ENCODE measurements at regions not wholly inside any gene's neighbourhood (a gene's known extent, or its start where the extent isn't known, plus 50 kb on each side); places are given as distances from the start of the nearest gene placed in this dataset.

GRCh38 chr3:159605776-159606175 is 382.9 kb upstream of the IL12A start:
- H3K27me3 Mint-ChIP-seq, result no peaks in the 10 kb centered on the region
- no peak for ATAC-seq (replicated peaks; ENCODE audit: extremely low read depth, poor library complexity, severe bottlenecking)
- no peak overlapping the region for H3K4me3 Mint-ChIP-seq
- no peak overlapping the region for H3K27ac Mint-ChIP-seq (ENCODE audit: low read depth)
- H3K36me3 Mint-ChIP-seq (ENCODE audit: insufficient read depth), result no peaks in the 10 kb centered on the region
- DNase-seq (ENCODE audit: low spot score in 2 of 2), result no peak
- H3K4me1 Mint-ChIP-seq, result no peaks in the 10 kb centered on the region
- H3K9me3 Mint-ChIP-seq, result peaks cover 7% of the 10 kb centered on the region

GRCh38 chr3:159607856-159608255 is 380.8 kb upstream of the IL12A start:
- Mint-ChIP-seq H3K9me3 (peaks cover 7% of the 10 kb centered on the region), H3K4me3 (no peak overlapping the region), H3K27ac (ENCODE audit: low read depth) (no peak overlapping the region), H3K4me1 (no peaks in the 10 kb centered on the region), H3K27me3 (no peaks in the 10 kb centered on the region), H3K36me3 (ENCODE audit: insufficient read depth) (no peaks in the 10 kb centered on the region)
- ATAC-seq (replicated peaks; ENCODE audit: extremely low read depth, poor library complexity, severe bottlenecking) (no peak), DNase-seq (ENCODE audit: low spot score in 2 of 2) (no peak)

GRCh38 chr3:159608311-159608710 is 380.3 kb upstream of the IL12A start:
- DNase-seq (ENCODE audit: low spot score in 2 of 2) (no peak), ATAC-seq (replicated peaks; ENCODE audit: extremely low read depth, poor library complexity, severe bottlenecking) (no peak)
- H3K4me3 Mint-ChIP-seq, result no peak overlapping the region

GRCh38 chr3:159609625-159610024 is 379.0 kb upstream of the IL12A start:
- no peak for ATAC-seq (replicated peaks; ENCODE audit: extremely low read depth, poor library complexity, severe bottlenecking)
- peaks cover 8% of the 10 kb centered on the region for H3K9me3 Mint-ChIP-seq
- H3K27me3 Mint-ChIP-seq, result no peaks in the 10 kb centered on the region
- no peak overlapping the region for H3K4me3 Mint-ChIP-seq
- no peaks in the 10 kb centered on the region for H3K36me3 Mint-ChIP-seq (ENCODE audit: insufficient read depth)
- no peak for DNase-seq (ENCODE audit: low spot score in 2 of 2)
- no peak overlapping the region for H3K27ac Mint-ChIP-seq (ENCODE audit: low read depth)
- H3K4me1 Mint-ChIP-seq, result no peaks in the 10 kb centered on the region

More at GRCh38 chr3:159608311-159608710, 380.3 kb upstream of the IL12A start:
- peaks cover 7% of the 10 kb centered on the region for H3K9me3 Mint-ChIP-seq
- no peaks in the 10 kb centered on the region for H3K4me1 Mint-ChIP-seq
- H3K27me3 Mint-ChIP-seq, result no peaks in the 10 kb centered on the region
- H3K36me3 Mint-ChIP-seq (ENCODE audit: insufficient read depth), result no peaks in the 10 kb centered on the region
- H3K27ac Mint-ChIP-seq (ENCODE audit: low read depth), result no peak overlapping the region

DNA sequence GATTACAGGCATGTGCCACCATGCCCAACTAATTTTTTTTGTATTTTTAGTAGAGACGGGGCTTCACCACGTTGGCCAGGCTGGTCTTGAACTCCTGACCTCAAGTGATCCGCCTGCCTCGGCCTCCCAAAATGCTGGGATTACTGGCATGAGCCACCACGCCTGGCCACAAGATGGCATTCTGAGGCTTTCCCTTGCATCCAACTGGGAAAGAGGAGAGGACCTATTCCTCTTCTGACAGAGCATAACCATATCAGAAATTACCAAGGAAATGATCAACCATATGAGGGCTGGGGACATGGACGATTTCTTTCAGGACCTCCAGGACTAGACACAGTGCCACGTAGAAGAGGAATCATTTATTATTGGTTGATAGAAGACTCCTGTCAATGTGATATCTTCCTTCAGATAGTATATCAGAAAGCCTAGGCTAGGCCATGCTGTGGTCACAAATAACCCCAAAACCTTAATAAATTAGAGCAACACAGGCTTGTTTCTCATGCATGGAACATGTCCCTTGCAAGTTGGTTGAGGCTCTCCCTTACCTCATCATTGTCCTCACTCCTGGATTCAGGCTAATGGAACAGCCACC is 372.3 kb upstream of the IL12A start:
- ATAC-seq (replicated peaks; ENCODE audit: extremely low read depth, poor library complexity, severe bottlenecking), result no peak
- Mint-ChIP-seq H3K4me3 (no peak overlapping the region), H3K4me1 (no peaks in the 10 kb centered on the region), H3K36me3 (ENCODE audit: insufficient read depth) (no peaks in the 10 kb centered on the region), H3K27me3 (no peaks in the 10 kb centered on the region), H3K9me3 (peaks cover 9% of the 10 kb centered on the region), H3K27ac (ENCODE audit: low read depth) (no peak overlapping the region)
- no peak for DNase-seq (ENCODE audit: low spot score in 2 of 2)

DNA sequence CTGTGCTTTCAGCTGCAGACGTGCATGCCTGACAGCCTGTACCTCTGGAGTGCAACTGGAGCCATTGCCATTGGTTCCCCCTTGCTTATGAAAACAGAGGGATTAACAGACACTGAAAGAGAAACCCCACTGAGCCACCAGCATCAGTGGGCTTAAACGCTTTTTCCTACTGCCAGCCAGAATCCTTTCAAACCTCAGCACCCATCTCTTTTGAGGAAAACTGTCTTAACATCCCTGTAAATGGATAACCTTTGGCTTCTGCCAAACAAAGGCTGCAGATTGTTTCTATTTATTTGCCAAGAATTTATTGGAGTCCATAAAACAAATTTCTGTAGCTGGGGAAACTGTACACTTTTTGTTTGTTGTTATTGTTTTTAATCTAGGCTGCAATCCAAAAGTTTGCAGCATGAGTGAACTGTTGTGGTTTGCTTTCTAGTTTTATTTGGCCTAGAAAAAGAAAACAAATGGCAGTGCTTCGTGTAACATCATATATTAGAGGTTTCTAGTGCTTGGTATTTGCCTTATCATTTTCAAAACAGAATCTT is 369.2 kb upstream of the IL12A start:
- Mint-ChIP-seq H3K9me3 (peaks cover 9% of the 10 kb centered on the region), H3K27ac (ENCODE audit: low read depth) (no peak overlapping the region), H3K36me3 (ENCODE audit: insufficient read depth) (no peaks in the 10 kb centered on the region), H3K4me3 (no peak overlapping the region), H3K4me1 (no peaks in the 10 kb centered on the region), H3K27me3 (no peaks in the 10 kb centered on the region)
- no peak for ATAC-seq (replicated peaks; ENCODE audit: extremely low read depth, poor library complexity, severe bottlenecking)
- DNase-seq (ENCODE audit: low spot score in 2 of 2), result no peak

GRCh38 chr3:159620281-159620680 is 368.4 kb upstream of the IL12A start:
- ATAC-seq (replicated peaks; ENCODE audit: extremely low read depth, poor library complexity, severe bottlenecking) (no peak), DNase-seq (ENCODE audit: low spot score in 2 of 2) (no peak)

GRCh38 chr3:159620873-159621272 is 367.8 kb upstream of the IL12A start:
- no peak for DNase-seq (ENCODE audit: low spot score in 2 of 2)

More at GRCh38 chr3:159620281-159620680, 368.4 kb upstream of the IL12A start:
- peaks cover under 1% of the 10 kb centered on the region for H3K9me3 Mint-ChIP-seq
- no peaks in the 10 kb centered on the region for H3K27me3 Mint-ChIP-seq
- H3K4me3 Mint-ChIP-seq, result no peak overlapping the region
- no peaks in the 10 kb centered on the region for H3K36me3 Mint-ChIP-seq (ENCODE audit: insufficient read depth)
- H3K4me1 Mint-ChIP-seq, result no peaks in the 10 kb centered on the region
- H3K27ac Mint-ChIP-seq (ENCODE audit: low read depth), result no peak overlapping the region

DNA sequence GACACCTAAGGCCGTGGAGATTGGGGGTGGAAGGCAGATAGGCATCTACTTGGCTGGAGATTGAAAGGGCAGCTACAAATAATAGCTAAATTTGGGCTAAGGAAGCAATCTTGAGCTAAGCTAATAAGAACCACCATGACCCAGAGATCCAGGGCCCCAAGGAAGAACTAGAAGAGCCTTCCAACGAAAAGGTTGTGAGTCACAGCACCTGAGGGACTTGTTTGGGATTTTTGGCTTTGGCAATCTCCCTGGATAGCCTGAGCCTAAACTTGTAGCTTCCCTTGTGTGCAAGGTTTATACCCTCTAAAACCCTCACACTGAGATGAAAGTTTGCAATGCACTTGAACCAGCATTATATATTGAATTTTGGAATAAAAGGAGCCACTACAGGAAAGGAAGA is 364.0 kb upstream of the IL12A start:
- no peak overlapping the region for H3K27ac Mint-ChIP-seq (ENCODE audit: low read depth)
- no peaks in the 10 kb centered on the region for H3K36me3 Mint-ChIP-seq (ENCODE audit: insufficient read depth)
- H3K4me1 Mint-ChIP-seq, result no peaks in the 10 kb centered on the region
- H3K4me3 Mint-ChIP-seq, result no peak overlapping the region
- H3K9me3 Mint-ChIP-seq, result no peaks in the 10 kb centered on the region
- no peaks in the 10 kb centered on the region for H3K27me3 Mint-ChIP-seq
- DNase-seq (ENCODE audit: low spot score in 2 of 2) (no peak), ATAC-seq (replicated peaks; ENCODE audit: extremely low read depth, poor library complexity, severe bottlenecking) (no peak)

More at GRCh38 chr3:159620873-159621272, 367.8 kb upstream of the IL12A start:
- H3K36me3 Mint-ChIP-seq (ENCODE audit: insufficient read depth), result no peaks in the 10 kb centered on the region
- H3K4me3 Mint-ChIP-seq, result no peak overlapping the region
- no peaks in the 10 kb centered on the region for H3K9me3 Mint-ChIP-seq
- ATAC-seq (replicated peaks; ENCODE audit: extremely low read depth, poor library complexity, severe bottlenecking), result no peak
- H3K4me1 Mint-ChIP-seq, result no peaks in the 10 kb centered on the region
- H3K27me3 Mint-ChIP-seq, result no peaks in the 10 kb centered on the region
- no peak overlapping the region for H3K27ac Mint-ChIP-seq (ENCODE audit: low read depth)

GRCh38 chr3:159625594-159625993 is 363.0 kb upstream of the IL12A start:
- Mint-ChIP-seq H3K27ac (ENCODE audit: low read depth) (no peak overlapping the region), H3K27me3 (no peaks in the 10 kb centered on the region), H3K36me3 (ENCODE audit: insufficient read depth) (no peaks in the 10 kb centered on the region), H3K9me3 (no peaks in the 10 kb centered on the region), H3K4me1 (no peaks in the 10 kb centered on the region), H3K4me3 (no peak overlapping the region)
- ATAC-seq (replicated peaks; ENCODE audit: extremely low read depth, poor library complexity, severe bottlenecking) (no peak), DNase-seq (ENCODE audit: low spot score in 2 of 2) (no peak)

DNA sequence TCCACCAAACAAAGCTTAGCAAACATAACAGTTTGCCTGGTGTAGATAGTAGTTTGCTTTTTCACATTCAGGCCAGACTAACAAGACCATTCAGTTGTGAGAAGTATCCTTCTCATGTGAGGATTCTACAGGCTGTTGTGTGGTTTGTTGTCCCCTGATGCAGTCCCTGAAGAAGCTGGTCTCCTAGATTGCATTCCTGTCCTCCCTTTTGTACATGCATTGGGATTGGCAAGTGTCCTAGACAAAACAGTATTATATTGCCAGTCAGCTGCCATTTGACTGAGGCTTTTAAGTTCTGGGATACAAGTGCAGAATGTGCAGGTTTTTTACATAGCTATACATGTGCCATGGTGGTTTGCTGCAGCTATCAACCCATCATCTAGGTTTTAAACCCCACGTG is 362.0 kb upstream of the IL12A start:
- Mint-ChIP-seq H3K27ac (ENCODE audit: low read depth) (no peak overlapping the region), H3K27me3 (no peaks in the 10 kb centered on the region), H3K9me3 (no peaks in the 10 kb centered on the region), H3K4me3 (no peak overlapping the region), H3K4me1 (no peaks in the 10 kb centered on the region), H3K36me3 (ENCODE audit: insufficient read depth) (no peaks in the 10 kb centered on the region)
- ATAC-seq (replicated peaks; ENCODE audit: extremely low read depth, poor library complexity, severe bottlenecking) (no peak), DNase-seq (ENCODE audit: low spot score in 2 of 2) (no peak)

DNA sequence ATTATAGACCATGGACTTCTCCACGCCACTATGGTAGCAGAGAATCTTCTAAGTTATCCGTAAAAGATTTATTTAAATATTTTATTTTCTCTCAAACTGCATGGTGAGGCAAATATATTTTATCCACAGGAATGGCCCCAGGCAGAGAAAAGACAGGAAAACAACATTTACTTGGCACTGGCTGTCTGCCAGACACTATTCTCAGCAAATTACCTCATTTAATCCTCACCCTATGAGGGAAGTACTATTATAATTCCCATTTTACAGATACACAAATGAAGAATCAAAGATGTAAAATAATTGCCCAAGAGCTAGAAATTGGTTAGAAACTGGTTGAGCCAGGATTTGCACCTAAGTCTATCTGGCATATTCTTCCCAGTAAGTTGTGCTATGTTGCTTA is 361.4 kb upstream of the IL12A start:
- no peak overlapping the region for H3K27ac Mint-ChIP-seq (ENCODE audit: low read depth)
- no peak overlapping the region for H3K4me3 Mint-ChIP-seq
- ATAC-seq (replicated peaks; ENCODE audit: extremely low read depth, poor library complexity, severe bottlenecking), result no peak
- no peak for DNase-seq (ENCODE audit: low spot score in 2 of 2)
- no peaks in the 10 kb centered on the region for H3K4me1 Mint-ChIP-seq
- H3K36me3 Mint-ChIP-seq (ENCODE audit: insufficient read depth), result no peaks in the 10 kb centered on the region
- H3K9me3 Mint-ChIP-seq, result no peaks in the 10 kb centered on the region
- H3K27me3 Mint-ChIP-seq, result no peaks in the 10 kb centered on the region

DNA sequence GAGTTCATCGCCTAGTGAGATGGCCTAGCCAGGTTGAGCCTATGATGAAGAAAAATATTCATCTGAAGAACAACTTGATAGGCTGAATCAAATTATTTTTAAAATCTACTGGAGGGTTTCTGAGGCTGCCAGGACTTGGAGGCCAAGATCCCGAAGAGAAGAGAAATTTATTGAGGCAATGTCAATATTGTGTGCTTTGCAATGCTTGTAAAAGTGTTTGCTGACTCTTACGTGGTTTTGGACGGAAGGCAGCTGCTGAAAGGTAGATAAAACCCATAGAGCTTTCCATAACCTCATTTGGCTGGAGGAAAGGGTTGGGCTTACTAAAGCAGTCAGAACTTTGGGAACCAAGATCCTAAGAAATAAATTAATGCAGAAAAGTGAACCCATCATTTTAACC is 361.0 kb upstream of the IL12A start:
- no peak overlapping the region for H3K4me3 Mint-ChIP-seq
- ATAC-seq (replicated peaks; ENCODE audit: extremely low read depth, poor library complexity, severe bottlenecking), result no peak

More for the DNA sequence above, 361.0 kb upstream of the IL12A start:
- Mint-ChIP-seq H3K9me3 (no peaks in the 10 kb centered on the region), H3K27me3 (no peaks in the 10 kb centered on the region), H3K27ac (ENCODE audit: low read depth) (no peak overlapping the region), H3K4me1 (no peaks in the 10 kb centered on the region), H3K36me3 (ENCODE audit: insufficient read depth) (no peaks in the 10 kb centered on the region)
- DNase-seq (ENCODE audit: low spot score in 2 of 2), result no peak

Measured in central memory CD8-positive, alpha-beta T cell (primary cell).